ENCODE measurements at regions not wholly inside any gene's neighbourhood (a gene's known extent, or its start where the extent isn't known, plus 50 kb on each side); places are given as distances from the start of the nearest gene placed in this dataset.

DNA sequence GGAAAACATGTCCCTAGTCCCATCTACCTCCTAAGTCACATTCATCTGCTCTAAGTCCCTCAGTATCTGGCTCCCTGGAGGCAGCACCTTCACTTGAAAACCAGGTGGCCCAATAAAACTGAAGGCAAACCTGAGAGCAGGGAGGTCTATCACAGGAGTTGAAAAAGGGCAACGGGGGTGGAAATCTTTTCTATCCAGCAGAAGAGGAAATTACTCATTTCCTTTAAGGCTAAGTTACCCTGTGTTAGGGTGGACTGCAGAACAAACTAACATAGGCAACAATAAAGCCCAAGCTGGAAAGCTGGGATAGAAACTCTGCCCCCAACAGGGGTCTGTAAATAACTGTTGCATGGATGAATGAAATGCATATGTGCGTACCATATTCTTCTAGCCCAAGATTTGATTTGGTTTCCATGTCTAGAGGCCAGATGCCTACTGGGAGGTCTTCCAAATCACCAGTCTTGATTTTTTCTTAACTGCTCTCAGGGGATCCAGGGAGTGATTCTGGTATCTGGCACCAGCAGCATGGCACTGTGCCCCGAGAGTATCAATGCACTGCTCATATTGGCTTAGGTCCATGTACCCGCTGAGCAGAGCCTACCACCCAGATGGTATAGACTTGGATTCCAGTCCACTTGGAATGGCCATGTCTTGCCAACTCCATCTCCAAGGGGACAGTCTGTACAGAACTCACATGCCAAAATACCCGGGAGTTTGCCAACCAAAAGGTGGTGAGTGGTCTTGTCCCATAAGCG, 350.0 kb upstream of the NCAM1 start:
- no peak overlapping the region for H2BK12ac ChIP-seq (ENCODE audit: low read depth, low read length)
- no peak for TF ChIP-seq HDAC6 (IDR thresholded peaks at IDR 0.05; ENCODE audit: low read depth, low read length)

More for the DNA sequence above, 350.0 kb upstream of the NCAM1 start:
- Histone ChIP-seq H3K79me2 (ENCODE audit: control insufficient read depth in 1 of 2, insufficient read depth in 2 of 2, low read length in 2 of 2) (no peaks in the 10 kb centered on the region), H3K23ac (ENCODE audit: insufficient read length) (no peak overlapping the region), H3K9me3 (ENCODE audit: insufficient read depth in 2 of 2, low read depth in 1 of 2, low read length in 1 of 2) (no peaks in the 10 kb centered on the region), H3K4ac (replicated peaks; ENCODE audit: insufficient read length, low read depth, low read length) (no peak overlapping the region), H3K9ac (replicated peaks in 1 of 4; ENCODE audit: extremely low read depth in 1 of 4, low read depth in 3 of 4, low read length in 3 of 4) (no peak overlapping the region), H3K79me1 (ENCODE audit: low read depth, low read length) (no peaks in the 10 kb centered on the region), H3K14ac (ENCODE audit: insufficient read length) (no peak overlapping the region), H3K4me2 (ENCODE audit: insufficient read depth in 1 of 2, low read depth in 2 of 2, low read length in 2 of 2) (no peak overlapping the region), H3K18ac (ENCODE audit: extremely low read depth, low read length) (no peak overlapping the region), H4K5ac (ENCODE audit: insufficient read length, low read depth, low read length) (no peak overlapping the region), H4K91ac (replicated peaks; ENCODE audit: insufficient read length, low read length) (no peak overlapping the region), H2AFZ (ENCODE audit: low read length) (no peak overlapping the region), H4K20me1 (replicated peaks in 1 of 2; ENCODE audit: control insufficient read depth in 1 of 2, insufficient read depth in 2 of 2, low read length in 2 of 2) (no peaks in the 10 kb centered on the region), H3K27ac (ENCODE audit: low read depth, low read length) (no peak overlapping the region), H3K4me3 (ENCODE audit: extremely low read depth in 1 of 4, insufficient read depth in 2 of 4, low read depth in 3 of 4, low read length in 4 of 4) (no peak overlapping the region), H4K8ac (ENCODE audit: extremely low read depth, insufficient read depth, low read length) (no peak overlapping the region), H2BK120ac (replicated peaks; ENCODE audit: low read depth, low read length) (no peak overlapping the region), H2BK20ac (ENCODE audit: low read length) (no peak overlapping the region), H3K36me3 (ENCODE audit: control insufficient read depth in 2 of 4, insufficient read depth in 4 of 4, low read length in 3 of 4) (no peaks in the 10 kb centered on the region), H2AK5ac (ENCODE audit: low read depth, low read length) (no peak overlapping the region), H2BK5ac (ENCODE audit: low read depth, low read length) (no peak overlapping the region), H3K23me2 (ENCODE audit: low read depth, low read length) (no peaks in the 10 kb centered on the region), H3K4me1 (replicated peaks in 1 of 4; ENCODE audit: control insufficient read depth in 3 of 4, insufficient read depth in 4 of 4, low read length in 3 of 4) (peaks cover 0 to 10% (median 0%) of the 10 kb centered on the region in 4 experiments; a peak in 2 of 7 replicates), H2BK15ac (ENCODE audit: low read length) (no peak overlapping the region), H3K56ac (replicated peaks; ENCODE audit: insufficient read length, low read depth, low read length) (no peak overlapping the region), H3K27me3 (replicated peaks in 1 of 4; ENCODE audit: control insufficient read depth in 3 of 4, extremely low read depth in 1 of 4, insufficient read depth in 3 of 4, low read length in 3 of 4) (no peaks in the 10 kb centered on the region; a peak in 1 of 7 replicates)
- WGBS, 2 experiments (ENCODE audit: extremely low coverage in 1 of 2, insufficient coverage in 1 of 2, insufficient read length in 1 of 2, insufficient replicate concordance in 2 of 2, low coverage in 1 of 2, low lambda C conversion rate in 2 of 2, missing lambda C conversion rate in 1 of 2), result 90% methylated on average over 6 of the region's 6 CpGs; no CpG with 5 or more reads in 1 of the 2 experiments
- POLR2A ChIA-PET (ENCODE audit: partially characterized antibody), result no interaction called here
- FAIRE-seq, result no peak
- CTCF ChIA-PET (ENCODE audit: partially characterized antibody), result interaction anchor here (0.9 kb wide), 1 partner anchor 23 kb away, joined by 5 read pairs; no protein-coding TSS in a partner anchor
- no peak for DNase-seq (ENCODE audit: low read depth in 1 of 2, low spot score in 2 of 2)

Measured in H1 (cell line).